ENCODE measurements at regions not wholly inside any gene's neighbourhood (a gene's known extent, or its start where the extent isn't known, plus 50 kb on each side); places are given as distances from the start of the nearest gene placed in this dataset.
"Not testable (repeated sequence)": the region's sequence is repeated elsewhere in the genome, so short reads cannot be mapped to it uniquely, and the experiment has no call there.

- no peak for DNase-seq
- H3K9me3 Mint-ChIP-seq: no peaks in the 10 kb centered on the region
- no peaks in the 10 kb centered on the region for H3K36me3 Mint-ChIP-seq
- ChIA-PET POLR2A (no interaction called here), CTCF (no interaction called here)
- no peak overlapping the region for H3K4me3 Mint-ChIP-seq
- intact Hi-C loops (cut with micrococcal nuclease): no loop called here
- H3K27ac Mint-ChIP-seq: no peak overlapping the region
- H3K27me3 Mint-ChIP-seq: no peaks in the 10 kb centered on the region
- H3K4me1 Mint-ChIP-seq (ENCODE audit: low read depth): peaks cover 1% of the 10 kb centered on the region
Measured at GRCh38 chr4:54837576-54838140, 179.9 kb downstream of the KIT start.

- POLR2A ChIA-PET; intact Hi-C loops (cut with micrococcal nuclease); H3K27ac Mint-ChIP-seq; DNase-seq; CTCF ChIA-PET; H3K36me3 Mint-ChIP-seq; H3K4me3 Mint-ChIP-seq; H3K27me3 Mint-ChIP-seq; H3K4me1 Mint-ChIP-seq (ENCODE audit: low read depth): not testable (repeated sequence)
- H3K9me3 Mint-ChIP-seq: peaks cover 19% of the 10 kb centered on the region
Measured at GRCh38 chr4:54828361-54828760, 170.6 kb downstream of the KIT start.

GRCh38 chr4:54823616-54824015, 165.9 kb downstream of the KIT start:
- Mint-ChIP-seq H3K4me3 (no peak overlapping the region), H3K9me3 (peaks cover 4% of the 10 kb centered on the region), H3K36me3 (no peaks in the 10 kb centered on the region), H3K27ac (no peak overlapping the region), H3K4me1 (ENCODE audit: low read depth) (peaks cover 3% of the 10 kb centered on the region), H3K27me3 (peaks cover 4% of the 10 kb centered on the region)
- DNase-seq: no peak
- CTCF ChIA-PET: no interaction called here
- POLR2A ChIA-PET: no interaction called here
- intact Hi-C loops (cut with micrococcal nuclease): no loop called here

- CTCF ChIA-PET: no interaction called here
- H3K27me3 Mint-ChIP-seq: peaks cover 4% of the 10 kb centered on the region
Measured at GRCh38 chr4:54819034-54819433, 161.3 kb downstream of the KIT start.

GRCh38 chr4:54818481-54818880, 160.7 kb downstream of the KIT start:
- Mint-ChIP-seq H3K27me3 (no peaks in the 10 kb centered on the region), H3K36me3 (no peaks in the 10 kb centered on the region), H3K9me3 (no peaks in the 10 kb centered on the region), H3K27ac (no peak overlapping the region), H3K4me3 (no peak overlapping the region), H3K4me1 (ENCODE audit: low read depth) (peaks cover 3% of the 10 kb centered on the region)
- no peak for DNase-seq
- POLR2A ChIA-PET: no interaction called here
- intact Hi-C loops (cut with micrococcal nuclease): no loop called here
- CTCF ChIA-PET: no interaction called here

More at GRCh38 chr4:54819034-54819433, 161.3 kb downstream of the KIT start:
- intact Hi-C loops (cut with micrococcal nuclease): no loop called here
- Mint-ChIP-seq H3K36me3 (no peaks in the 10 kb centered on the region), H3K27ac (no peak overlapping the region), H3K9me3 (no peaks in the 10 kb centered on the region), H3K4me3 (no peak overlapping the region), H3K4me1 (ENCODE audit: low read depth) (peaks cover 3% of the 10 kb centered on the region)
- POLR2A ChIA-PET: no interaction called here
- no peak for DNase-seq

GRCh38 chr4:54813674-54814073, 155.9 kb downstream of the KIT start:
- H3K36me3 Mint-ChIP-seq: no peaks in the 10 kb centered on the region
- no peaks in the 10 kb centered on the region for H3K27me3 Mint-ChIP-seq
- H3K4me3 Mint-ChIP-seq: no peak overlapping the region
- H3K9me3 Mint-ChIP-seq: peaks cover 14% of the 10 kb centered on the region
- ChIA-PET POLR2A (no interaction called here), CTCF (no interaction called here)
- intact Hi-C loops (cut with micrococcal nuclease): no loop called here
- no peak overlapping the region for H3K27ac Mint-ChIP-seq
- no peaks in the 10 kb centered on the region for H3K4me1 Mint-ChIP-seq (ENCODE audit: low read depth)
- no peak for DNase-seq

GRCh38 chr4:54806351-54806750, 148.6 kb downstream of the KIT start:
- intact Hi-C loops (cut with micrococcal nuclease): no loop called here
- no peaks in the 10 kb centered on the region for H3K27me3 Mint-ChIP-seq
- no peak overlapping the region for H3K27ac Mint-ChIP-seq
- peaks cover 5% of the 10 kb centered on the region for H3K9me3 Mint-ChIP-seq
- CTCF ChIA-PET: no interaction called here
- no peaks in the 10 kb centered on the region for H3K36me3 Mint-ChIP-seq
- H3K4me1 Mint-ChIP-seq (ENCODE audit: low read depth): peaks cover 5% of the 10 kb centered on the region
- no peak for DNase-seq
- H3K4me3 Mint-ChIP-seq: no peak overlapping the region
- POLR2A ChIA-PET: no interaction called here

GRCh38 chr4:54802336-54802735, 144.6 kb downstream of the KIT start:
- no peak overlapping the region for H3K27ac Mint-ChIP-seq
- H3K9me3 Mint-ChIP-seq: peaks cover 4% of the 10 kb centered on the region
- H3K4me1 Mint-ChIP-seq (ENCODE audit: low read depth): peaks cover 5% of the 10 kb centered on the region
- no peak overlapping the region for H3K4me3 Mint-ChIP-seq
- no peaks in the 10 kb centered on the region for H3K27me3 Mint-ChIP-seq
- CTCF ChIA-PET: no interaction called here
- intact Hi-C loops (cut with micrococcal nuclease): no loop called here
- POLR2A ChIA-PET: no interaction called here
- H3K36me3 Mint-ChIP-seq: peaks cover 2% of the 10 kb centered on the region
- DNase-seq: no peak

GRCh38 chr4:54800831-54801530, 143.2 kb downstream of the KIT start:
- H3K4me1 Mint-ChIP-seq (ENCODE audit: low read depth): peaks cover 5% of the 10 kb centered on the region
- no peak overlapping the region for H3K27ac Mint-ChIP-seq
- no peak overlapping the region for H3K4me3 Mint-ChIP-seq
- peaks cover 4% of the 10 kb centered on the region for H3K9me3 Mint-ChIP-seq
- DNase-seq: no peak
- H3K27me3 Mint-ChIP-seq: no peaks in the 10 kb centered on the region
- intact Hi-C loops (cut with micrococcal nuclease): no loop called here
- H3K36me3 Mint-ChIP-seq: peaks cover 2% of the 10 kb centered on the region
- POLR2A ChIA-PET: no interaction called here
- CTCF ChIA-PET: no interaction called here

- Mint-ChIP-seq H3K9me3 (peaks cover 4% of the 10 kb centered on the region), H3K36me3 (peaks cover 2% of the 10 kb centered on the region), H3K4me3 (no peak overlapping the region), H3K27me3 (no peaks in the 10 kb centered on the region), H3K27ac (no peak overlapping the region), H3K4me1 (ENCODE audit: low read depth) (no peaks in the 10 kb centered on the region)
- CTCF ChIA-PET: no interaction called here
- DNase-seq: no peak
- intact Hi-C loops (cut with micrococcal nuclease): no loop called here
- POLR2A ChIA-PET: no interaction called here
Measured at GRCh38 chr4:54794579-54794978, 136.8 kb downstream of the KIT start.

GRCh38 chr4:54793856-54794422, 136.2 kb downstream of the KIT start:
- CTCF ChIA-PET: no interaction called here

More at GRCh38 chr4:54793856-54794422, 136.2 kb downstream of the KIT start:
- intact Hi-C loops (cut with micrococcal nuclease): no loop called here
- Mint-ChIP-seq H3K9me3 (peaks cover 4% of the 10 kb centered on the region), H3K27ac (no peak overlapping the region), H3K4me1 (ENCODE audit: low read depth) (no peaks in the 10 kb centered on the region), H3K27me3 (no peaks in the 10 kb centered on the region), H3K4me3 (no peak overlapping the region), H3K36me3 (peaks cover 2% of the 10 kb centered on the region)
- POLR2A ChIA-PET: no interaction called here
- DNase-seq: no peak
